SK-N-SH (cell line): ENCODE measurements at regions not wholly inside any gene's neighbourhood (a gene's known extent, or its start where the extent isn't known, plus 50 kb on each side); places are given as distances from the start of the nearest gene placed in this dataset.

Source experiments
- CTCF ChIA-PET: fragments of 300-600, 350-600 bp; formaldehyde crosslinking; extraction: SDS; loops from one replicate; lab custom pipeline; 2021; lab: Yijun Ruan, JAX
- POLR2A ChIA-PET: fragments of 350-600 bp; sonication (Branson Sonifier 250); formaldehyde crosslinking; extraction: SDS; loops from one replicate; lab custom pipeline; 2020; ENCODE audit warnings: antibody characterized with exemption, inconsistent platforms; lab: Yijun Ruan, JAX
- DNase-seq: peaks from one replicate; pipeline ENCODE4 v3.0.0; 2012
- H2AFZ ChIP-seq: fragments of 200-600 bp; sonication (generic); 2 replicates; pipeline ENCODE4 v1.8.1; 2016; ENCODE audit warnings: antibody characterized with exemption, mild to moderate bottlenecking, low read depth
- H3F3A ChIP-seq: fragments of 200-600 bp; sonication (generic); replicated peaks from 2 replicates; pipeline ENCODE3; 2016; ENCODE audit warnings: antibody characterized with exemption, mild to moderate bottlenecking; ENCODE audit not compliant: insufficient read depth
- H3K27ac ChIP-seq, 2 experiments: fragments of 200-500 bp in 1 of 2; fragments of 200-600 bp in 1 of 2; sonication (Bioruptor generic) in 1 of 2; sonication (generic), shearing (Covaris generic) in 1 of 2; 2 replicates each; pipeline versions ENCODE4 v1.5.1 to v1.6.1; 2014 to 2016; ENCODE audit warnings: low read depth in 2 of 2, inconsistent platforms in 1 of 2, low read length in 1 of 2, mild to moderate bottlenecking in 1 of 2, mixed read lengths in 1 of 2
- H3K27me3 ChIP-seq: fragments of 200-600 bp; sonication (generic), shearing (Covaris generic); 2 replicates; pipeline ENCODE4 v1.6.1; 2016; ENCODE audit warnings: mixed run types; ENCODE audit not compliant: insufficient read depth
- H3K36me3 ChIP-seq, 2 experiments: fragments of 200-500 bp in 1 of 2; fragments of 200-600 bp in 1 of 2; sonication (Bioruptor generic) in 1 of 2; sonication (generic) in 1 of 2; replicated peaks in 1 of 2; 2 replicates each; pipeline versions ENCODE3 to v1.5.1; 2014 to 2016; ENCODE audit warnings: low read length in 1 of 2, mild to moderate bottlenecking in 1 of 2; ENCODE audit not compliant: insufficient read depth in 2 of 2, control insufficient read depth in 1 of 2
- H3K4me1 ChIP-seq, 2 experiments: fragments of 200-500 bp in 1 of 2; fragments of 200-600 bp in 1 of 2; sonication (Bioruptor generic) in 1 of 2; sonication (generic), shearing (Covaris generic) in 1 of 2; 2 replicates each; pipeline versions ENCODE4 v1.5.1 to v1.6.1; 2014 to 2016; ENCODE audit warnings: low read depth in 1 of 2, low read length in 1 of 2, mixed run types in 1 of 2; ENCODE audit not compliant: insufficient read depth in 2 of 2, control insufficient read depth in 1 of 2
- H3K4me2 ChIP-seq: fragments of 200-600 bp; sonication (generic), shearing (Covaris generic); 2 replicates; pipeline ENCODE4 v1.6.1; 2017; ENCODE audit warnings: mixed run types
- H3K4me3 ChIP-seq, 2 experiments: fragments of 200-500 bp in 1 of 2; fragments of 200-600 bp in 1 of 2; sonication (Bioruptor generic) in 1 of 2; sonication (generic), shearing (Covaris generic) in 1 of 2; 2 replicates each; pipeline versions ENCODE4 v1.5.1 to v1.8.1; 2014 to 2016; ENCODE audit warnings: low read depth in 2 of 2, inconsistent platforms in 1 of 2, low read length in 1 of 2, mild to moderate bottlenecking in 1 of 2, mixed read lengths in 1 of 2, moderate library complexity in 1 of 2
- H3K79me2 ChIP-seq: fragments of 200-600 bp; sonication (generic); 2 replicates; pipeline ENCODE4 v1.8.1; 2017; ENCODE audit warnings: mild to moderate bottlenecking; ENCODE audit not compliant: insufficient read depth
- H3K9ac ChIP-seq: fragments of 200-600 bp; sonication (generic); 2 replicates; pipeline ENCODE4 v1.6.1; 2017; ENCODE audit warnings: mixed run types
- H3K9me2 ChIP-seq: fragments of 200-600 bp; sonication (generic); 2 replicates; pipeline ENCODE4 v1.6.1; 2017; ENCODE audit warnings: mixed run types
- H3K9me3 ChIP-seq: fragments of 200-600 bp; sonication (generic); 2 replicates; pipeline ENCODE4 v1.6.1; 2017; ENCODE audit warnings: mixed run types, mild to moderate bottlenecking, moderate library complexity
- H4K20me1 ChIP-seq: fragments of 200-600 bp; sonication (generic); 2 replicates; pipeline ENCODE4 v1.6.1; 2017; ENCODE audit warnings: mild to moderate bottlenecking, mixed run types; ENCODE audit not compliant: insufficient read depth
- EP300 ChIP-seq, 2 experiments: IDR thresholded peaks; 2 replicates each; pipeline versions ENCODE4 v1.4.0 to v1.6.1; 2012; ENCODE audit warnings: borderline replicate concordance in 1 of 2, low read depth in 1 of 2, low read length in 1 of 2
- EZH2phosphoT487 ChIP-seq: fragments of 200-600 bp; sonication (generic); IDR thresholded peaks from 2 replicates; pipeline ENCODE4 v1.6.1; 2017; ENCODE audit warnings: low read depth, mixed run types, mild to moderate bottlenecking, antibody characterized with exemption, moderate library complexity, borderline replicate concordance
- FOSL2 ChIP-seq: IDR thresholded peaks from 2 replicates; pipeline ENCODE4 v1.4.0; 2012; ENCODE audit warnings: low read depth, mild to moderate bottlenecking, moderate library complexity, borderline replicate concordance
- FOXJ3 ChIP-seq: sonication (generic); formaldehyde crosslinking; IDR thresholded peaks from 2 replicates; pipeline ENCODE4 v1.5.1; 2020; ENCODE audit warnings: mild to moderate bottlenecking, missing genetic modification reagents
- FOXM1 ChIP-seq: IDR thresholded peaks from 2 replicates; pipeline ENCODE4 v1.4.0; 2012; ENCODE audit warnings: low read depth, mild to moderate bottlenecking
- GATA2 ChIP-seq: sonication (generic); formaldehyde crosslinking; IDR thresholded peaks from 2 replicates; pipeline ENCODE4 v1.5.0; 2020; ENCODE audit warnings: mild to moderate bottlenecking, missing genetic modification reagents
- IRF3 ChIP-seq: fragments of 150-350 bp; IDR thresholded peaks from 2 replicates; pipeline ENCODE4 v1.6.1; 2016; ENCODE audit warnings: mild to moderate bottlenecking, low read depth, low read length
- MAX ChIP-seq: IDR thresholded peaks from 2 replicates; pipeline ENCODE4 v1.4.0; 2012; ENCODE audit warnings: low read depth
- NFIC ChIP-seq: IDR thresholded peaks from 2 replicates; pipeline ENCODE4 v1.4.0; 2012; ENCODE audit warnings: borderline replicate concordance
- NRF1 ChIP-seq: IDR thresholded peaks from 2 replicates; pipeline ENCODE4 v1.6.1; 2012; ENCODE audit warnings: low read depth, mild to moderate bottlenecking, low read length
- RAD21 ChIP-seq: IDR thresholded peaks from 2 replicates; pipeline ENCODE4 v1.6.1; 2012; ENCODE audit warnings: mild to moderate bottlenecking, low read length
- RFX5 ChIP-seq: IDR thresholded peaks from 2 replicates; pipeline ENCODE4 v1.6.1; 2012; ENCODE audit warnings: mild to moderate bottlenecking, improper control_type of control experiment, low read length
- SMC3 ChIP-seq: IDR thresholded peaks from 2 replicates; pipeline ENCODE4 v1.6.1; 2012; ENCODE audit warnings: low read depth, low read length, improper control_type of control experiment
- TCF12 ChIP-seq: IDR thresholded peaks from 2 replicates; pipeline ENCODE4 v1.4.0; 2012
- YY1 ChIP-seq: IDR thresholded peaks from 2 replicates; pipeline ENCODE4 v1.4.0; 2012; ENCODE audit warnings: low read depth, mild to moderate bottlenecking
- WGBS: methylation state at CpG from one replicate; pipeline ENCODE4 v1.1.6; 2017; ENCODE audit warnings: low lambda C conversion rate; 5-methylcytosine and 5-hydroxymethylcytosine counted together
- TF ChIP-seq, protein P1 (sequence below): IDR thresholded peaks from 2 replicates; pipeline ENCODE4 v1.4.0; 2012; ENCODE audit warnings: low read depth, borderline replicate concordance
- TF ChIP-seq, protein P2 (sequence below): IDR thresholded peaks from 2 replicates; pipeline ENCODE4 v1.4.0; 2012; ENCODE audit warnings: low read depth, borderline replicate concordance

DNA sequence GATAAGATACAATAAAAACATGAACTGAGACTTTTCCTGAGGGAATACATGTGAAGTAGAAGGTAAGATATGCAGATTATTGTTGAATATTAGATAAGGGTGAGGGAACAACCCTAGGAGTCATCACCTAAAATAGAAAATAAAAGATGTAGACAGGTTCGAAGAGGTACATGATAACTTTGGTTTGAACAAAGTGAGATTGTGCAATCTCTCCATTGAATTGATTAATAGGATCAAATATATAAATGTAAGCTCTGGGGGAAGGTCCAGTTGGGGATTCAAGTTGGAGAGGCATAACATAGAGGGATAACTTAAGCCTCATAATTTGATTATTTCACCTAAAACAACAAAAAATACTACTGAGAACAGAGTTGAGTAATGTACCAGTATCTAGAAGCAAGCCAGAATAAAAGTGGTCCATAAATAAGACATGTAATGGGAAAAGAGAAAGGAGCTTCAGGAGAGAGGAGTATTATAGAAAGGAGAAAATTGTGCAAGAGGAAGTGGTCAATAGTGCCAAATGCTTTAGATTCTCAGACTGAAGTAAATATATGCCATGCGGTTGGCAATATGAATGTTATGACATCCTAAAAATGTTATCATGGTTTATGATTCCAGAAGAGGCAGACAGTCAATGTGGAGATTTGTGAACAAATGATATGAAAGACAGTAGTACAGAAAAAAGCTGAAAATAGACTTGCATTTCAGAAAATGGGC, 282.3 kb upstream of the CHRM2 start:
- Histone ChIP-seq H3K4me3 (no peak overlapping the region), H3K4me1 (no peaks in the 10 kb centered on the region), H3K9ac (no peak overlapping the region), H3K79me2 (no peaks in the 10 kb centered on the region), H3K4me2 (no peak overlapping the region), H3K9me3 (no peaks in the 10 kb centered on the region), H3F3A (no peaks in the 10 kb centered on the region), H4K20me1 (no peaks in the 10 kb centered on the region), H3K36me3 (no peaks in the 10 kb centered on the region), H2AFZ (no peak overlapping the region), H3K27me3 (no peaks in the 10 kb centered on the region), H3K9me2 (peaks cover 2% of the 10 kb centered on the region; the same call in 1 of the 2 replicates)
- ChIA-PET CTCF (interaction anchor here (0.7 to 1.4 kb wide), 2 partner anchors 13 to 785 kb away, joined by 3 to 5 read pairs; no protein-coding TSS in a partner anchor), POLR2A (no interaction called here)
- WGBS: 41% methylated on average over 2 of the region's 2 CpGs
- no peak for DNase-seq
- TF ChIP-seq RAD21: no peak
- TF ChIP-seq RFX5: no peak
- TF ChIP-seq, all 33 proteins: peak for 0
- no peak overlapping the region for H3K27ac ChIP-seq

GRCh38 chr7:136566491-136566890, 302.0 kb upstream of the CHRM2 start:
- Histone ChIP-seq H3K27ac (no peak overlapping the region), H3K27me3 (no peaks in the 10 kb centered on the region), H3K4me1 (peaks cover 0 to 4% of the 10 kb centered on the region in 2 experiments; a peak in 1 of 4 replicates), H3K36me3 (no peaks in the 10 kb centered on the region), H3K9me2 (peaks cover 7% of the 10 kb centered on the region; the same call in 1 of the 2 replicates), H3K4me3 (no peak overlapping the region), H3K79me2 (no peaks in the 10 kb centered on the region), H3K4me2 (no peak overlapping the region), H3F3A (no peaks in the 10 kb centered on the region), H3K9me3 (peaks cover 16% of the 10 kb centered on the region; the same call in 1 of the 2 replicates), H3K9ac (no peak overlapping the region), H2AFZ (no peak overlapping the region), H4K20me1 (no peaks in the 10 kb centered on the region)
- no peak for DNase-seq
- TF ChIP-seq SMC3 (no peak), GATA2 (CRISPR knock-in tag) (peak; percentile 32; the same call in 1 of the 2 replicates)
- WGBS: 0% methylated on average over 2 of the region's 2 CpGs
- POLR2A ChIA-PET: no interaction called here
- CTCF ChIA-PET: interaction anchor here (0.7 to 3.8 kb wide), 4 partner anchors 10 to 161 kb away, joined by 3 to 18 read pairs (median 4); no protein-coding TSS in a partner anchor

- 21% methylated on average over 5 of the region's 5 CpGs for WGBS
- CTCF ChIA-PET: interaction anchor here (1.0 to 4.2 kb wide), 4 partner anchors 11 to 150 kb away, joined by 3 to 18 read pairs (median 4); no protein-coding TSS in a partner anchor
- TF ChIP-seq IRF3: no peak
- no peak for TF ChIP-seq NRF1
- TF ChIP-seq SMC3: peak; percentile 2; the same call in 1 of the 2 replicates
- TF ChIP-seq, protein P1, sequence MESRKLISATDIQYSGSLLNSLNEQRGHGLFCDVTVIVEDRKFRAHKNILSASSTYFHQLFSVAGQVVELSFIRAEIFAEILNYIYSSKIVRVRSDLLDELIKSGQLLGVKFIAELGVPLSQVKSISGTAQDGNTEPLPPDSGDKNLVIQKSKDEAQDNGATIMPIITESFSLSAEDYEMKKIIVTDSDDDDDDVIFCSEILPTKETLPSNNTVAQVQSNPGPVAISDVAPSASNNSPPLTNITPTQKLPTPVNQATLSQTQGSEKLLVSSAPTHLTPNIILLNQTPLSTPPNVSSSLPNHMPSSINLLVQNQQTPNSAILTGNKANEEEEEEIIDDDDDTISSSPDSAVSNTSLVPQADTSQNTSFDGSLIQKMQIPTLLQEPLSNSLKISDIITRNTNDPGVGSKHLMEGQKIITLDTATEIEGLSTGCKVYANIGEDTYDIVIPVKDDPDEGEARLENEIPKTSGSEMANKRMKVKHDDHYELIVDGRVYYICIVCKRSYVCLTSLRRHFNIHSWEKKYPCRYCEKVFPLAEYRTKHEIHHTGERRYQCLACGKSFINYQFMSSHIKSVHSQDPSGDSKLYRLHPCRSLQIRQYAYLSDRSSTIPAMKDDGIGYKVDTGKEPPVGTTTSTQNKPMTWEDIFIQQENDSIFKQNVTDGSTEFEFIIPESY: no peak
- peak; percentile 44 for TF ChIP-seq NFIC
- TF ChIP-seq YY1: no peak
- TF ChIP-seq FOXM1: no peak
- TF ChIP-seq, protein P2, sequence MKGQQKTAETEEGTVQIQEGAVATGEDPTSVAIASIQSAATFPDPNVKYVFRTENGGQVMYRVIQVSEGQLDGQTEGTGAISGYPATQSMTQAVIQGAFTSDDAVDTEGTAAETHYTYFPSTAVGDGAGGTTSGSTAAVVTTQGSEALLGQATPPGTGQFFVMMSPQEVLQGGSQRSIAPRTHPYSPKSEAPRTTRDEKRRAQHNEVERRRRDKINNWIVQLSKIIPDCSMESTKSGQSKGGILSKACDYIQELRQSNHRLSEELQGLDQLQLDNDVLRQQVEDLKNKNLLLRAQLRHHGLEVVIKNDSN: no peak
- no peak for TF ChIP-seq FOSL2
- TF ChIP-seq FOXJ3: peak; percentile 90; the same call in 1 of the 2 replicates
- TF ChIP-seq MAX: no peak
- TF ChIP-seq TCF12: 0 out of 2 replicates have a peak, but pooled peaks have one; percentile 8
- TF ChIP-seq EP300 (IDR thresholded peaks at IDR 0.05; ENCODE audit: borderline replicate concordance in 1 of 2, low read depth in 1 of 2, low read length in 1 of 2): peak in 1 of 2 experiments; percentile 96; a peak in 2 of 4 replicates
- no peak for TF ChIP-seq EZH2phosphoT487
These were observed 312.5 kb upstream of the CHRM2 start for GRCh38 chr7:136555933-136556332.

More at GRCh38 chr7:136555933-136556332, 312.5 kb upstream of the CHRM2 start:
- H3K27me3 ChIP-seq: no peaks in the 10 kb centered on the region
- no peak overlapping the region for H3K4me3 ChIP-seq
- POLR2A ChIA-PET: interaction anchor here (1.0 kb wide), 2 partner anchors 10 to 39 kb away, joined by 3 to 5 read pairs; no protein-coding TSS in a partner anchor
- peaks cover 6% of the 10 kb centered on the region for H3K9me3 ChIP-seq
- DNase-seq: peak; percentile 74
- peaks cover 0 to 16% of the 10 kb centered on the region in 2 experiments; a peak in 2 of 4 replicates for H3K4me1 ChIP-seq
- peak overlapping the region in 1 of 2 experiments; percentile 60; a peak in 1 of 4 replicates for H3K27ac ChIP-seq
- no peaks in the 10 kb centered on the region for H3K79me2 ChIP-seq
- H2AFZ ChIP-seq: no peak overlapping the region
- no peaks in the 10 kb centered on the region for H3K36me3 ChIP-seq
- H3F3A ChIP-seq: no peaks in the 10 kb centered on the region
- no peaks in the 10 kb centered on the region for H4K20me1 ChIP-seq
- no peak overlapping the region for H3K4me2 ChIP-seq
- H3K9ac ChIP-seq: no peak overlapping the region
- H3K9me2 ChIP-seq: no peaks in the 10 kb centered on the region
